ENCODE measurements at regions not wholly inside any gene's neighbourhood (a gene's known extent, or its start where the extent isn't known, plus 50 kb on each side); places are given as distances from the start of the nearest gene placed in this dataset.

GRCh38 chr21:32130031-32130891 is 148.6 kb downstream of the MIS18A start:
- Mint-ChIP-seq H3K4me1 (peaks cover 3% of the 10 kb centered on the region), H3K36me3 (ENCODE audit: low read depth) (no peaks in the 10 kb centered on the region), H3K9me3 (peaks cover 8% of the 10 kb centered on the region; the same call in 2 of the 3 replicates), H3K27me3 (ENCODE audit: insufficient read depth, low read depth, poor library complexity) (peaks cover 7% of the 10 kb centered on the region), H3K27ac (no peak overlapping the region), H3K4me3 (no peak overlapping the region)
- no peak overlapping the region for H3K4me2 ChIP-seq
- no peak for TF ChIP-seq EZH2 (IDR thresholded peaks at IDR 0.05; ENCODE audit: low read depth, unreplicated experiment)
- TF ChIP-seq JUNB (IDR thresholded peaks at IDR 0.05; ENCODE audit: unreplicated experiment): no peak
- no peak for TF ChIP-seq CREB1 (CRISPR knock-in tag; IDR thresholded peaks at IDR 0.05; ENCODE audit: low read depth)
- no peak for TF ChIP-seq REST (IDR thresholded peaks at IDR 0.05; ENCODE audit: unreplicated experiment)
- no peak overlapping the region for H3K4me3 ChIP-seq
- no peaks in the 10 kb centered on the region for H3K27me3 ChIP-seq (ENCODE audit: insufficient read depth)
- DNase-seq (ENCODE audit: low spot score) (no peak), ATAC-seq (no peak)
- H3K4me1 ChIP-seq (ENCODE audit: insufficient read depth): no peaks in the 10 kb centered on the region
- H4K20me1 ChIP-seq (replicated peaks; ENCODE audit: insufficient read depth): no peaks in the 10 kb centered on the region
- H2AFZ ChIP-seq: no peak overlapping the region
- H3K79me2 ChIP-seq (replicated peaks; ENCODE audit: insufficient read depth): no peaks in the 10 kb centered on the region
- no peaks in the 10 kb centered on the region for H3F3A ChIP-seq (replicated peaks; ENCODE audit: low read depth)
- 0 out of 2 replicates have a peak, but pooled peaks cover 7% of the 10 kb centered on the region for H3K9me2 ChIP-seq (ENCODE audit: insufficient read depth)
- no peak overlapping the region for H3K27ac ChIP-seq (ENCODE audit: low read depth)
- no peaks in the 10 kb centered on the region for H3K36me3 ChIP-seq (ENCODE audit: insufficient read depth)

- H3K4me1 ChIP-seq (ENCODE audit: insufficient read depth): peaks cover 5% of the 10 kb centered on the region
- no peak overlapping the region for H3K4me3 ChIP-seq
- H3K79me2 ChIP-seq (replicated peaks; ENCODE audit: insufficient read depth): no peaks in the 10 kb centered on the region
- H3K9me2 ChIP-seq (ENCODE audit: insufficient read depth): 0 out of 2 replicates have a peak, but pooled peaks cover 7% of the 10 kb centered on the region
- no peaks in the 10 kb centered on the region for H3K36me3 Mint-ChIP-seq (ENCODE audit: low read depth)
- no peak overlapping the region for H2AFZ ChIP-seq
- H4K20me1 ChIP-seq (replicated peaks; ENCODE audit: insufficient read depth): no peaks in the 10 kb centered on the region
- H3K4me1 Mint-ChIP-seq: peaks cover 2% of the 10 kb centered on the region
- H3K9me3 Mint-ChIP-seq: peaks cover 9% of the 10 kb centered on the region; the same call in 2 of the 3 replicates
- H3K4me2 ChIP-seq: no peak overlapping the region
- no peak overlapping the region for H3K27ac ChIP-seq (ENCODE audit: low read depth)
- DNase-seq (ENCODE audit: low spot score): no peak
- no peaks in the 10 kb centered on the region for H3K36me3 ChIP-seq (ENCODE audit: insufficient read depth)
- H3K4me3 Mint-ChIP-seq: no peak overlapping the region
- H3K27me3 ChIP-seq (ENCODE audit: insufficient read depth): no peaks in the 10 kb centered on the region
- H3K27ac Mint-ChIP-seq: no peak overlapping the region
- no peak for ATAC-seq
- H3K27me3 Mint-ChIP-seq (ENCODE audit: insufficient read depth, low read depth, poor library complexity): peaks cover 2% of the 10 kb centered on the region
- H3F3A ChIP-seq (replicated peaks; ENCODE audit: low read depth): no peaks in the 10 kb centered on the region
- no peak for TF ChIP-seq JUNB (IDR thresholded peaks at IDR 0.05; ENCODE audit: unreplicated experiment)
- no peak for TF ChIP-seq ZNF331 (CRISPR knock-in tag; IDR thresholded peaks at IDR 0.05; ENCODE audit: low read depth)
- TF ChIP-seq CTCF (conservative IDR thresholded peaks at IDR 0.05; ENCODE audit: low read depth in 2 of 2): no peak
- no peak for TF ChIP-seq ETS1 (IDR thresholded peaks at IDR 0.05)
- no peak for TF ChIP-seq STAT1 (IDR thresholded peaks at IDR 0.05; ENCODE audit: unreplicated experiment)
- TF ChIP-seq POLR2AphosphoS5 (IDR thresholded peaks at IDR 0.05; ENCODE audit: low read depth): no peak
Measured at GRCh38 chr21:32127081-32127480, 151.8 kb downstream of the MIS18A start.
